ENCODE measurements at regions not wholly inside any gene's neighbourhood (a gene's known extent, or its start where the extent isn't known, plus 50 kb on each side); places are given as distances from the start of the nearest gene placed in this dataset.

GRCh38 chr2:83014462-83014861 is 1444.6 kb downstream of the SUCLG1 start:
- no peak for TF ChIP-seq CTCF (IDR thresholded peaks at IDR 0.05)
- no peak for TF ChIP-seq ZFX (IDR thresholded peaks at IDR 0.05; ENCODE audit: borderline replicate concordance)

All from 22Rv1 (cell line).